GM23338 (cell line): ENCODE measurements at regions not wholly inside any gene's neighbourhood (a gene's known extent, or its start where the extent isn't known, plus 50 kb on each side); places are given as distances from the start of the nearest gene placed in this dataset.

Experiments used
- ATAC-seq: fragments of 200-7000 bp; cut with Tn5 transposase; 3 replicates; pipeline ENCODE4 v1.9.1; 2020
- DNase-seq: peaks from one replicate; pipeline ENCODE4 v3.0.0-alpha.2; 2015; ENCODE audit warnings: low spot score
- H2AFZ ChIP-seq: fragments of 200-600 bp; sonication (generic); 2 replicates; pipeline ENCODE4 v1.8.0; 2016; ENCODE audit warnings: antibody characterized with exemption, mild to moderate bottlenecking, moderate library complexity
- H3F3A ChIP-seq: fragments of 200-600 bp; sonication (generic); replicated peaks from 2 replicates; pipeline ENCODE4 v1.8.0; 2017; ENCODE audit warnings: antibody characterized with exemption, mixed run types, low read depth
- H3K27ac ChIP-seq: fragments of 200-600 bp; sonication (generic); 2 replicates; pipeline ENCODE4 v1.6.1; 2016; ENCODE audit warnings: low read depth
- H3K27me3 ChIP-seq: fragments of 200-600 bp; sonication (generic); 2 replicates; pipeline ENCODE4 v1.8.0; 2016; ENCODE audit warnings: mild to moderate bottlenecking, mixed run types, moderate library complexity; ENCODE audit not compliant: insufficient read depth
- H3K36me3 ChIP-seq: fragments of 200-600 bp; sonication (generic); 2 replicates; pipeline ENCODE4 v1.8.0; 2016; ENCODE audit warnings: mild to moderate bottlenecking; ENCODE audit not compliant: insufficient read depth
- H3K4me1 ChIP-seq: fragments of 200-600 bp; sonication (generic); 2 replicates; pipeline ENCODE4 v1.8.0; 2016; ENCODE audit warnings: mild to moderate bottlenecking, moderate library complexity; ENCODE audit not compliant: insufficient read depth
- H3K4me2 ChIP-seq: fragments of 200-600 bp; sonication (generic); 2 replicates; pipeline ENCODE4 v1.7.1; 2017; ENCODE audit warnings: mixed run types
- H3K4me3 ChIP-seq: fragments of 200-600 bp; sonication (generic); 2 replicates; pipeline ENCODE4 v1.6.1; 2016; ENCODE audit warnings: mixed run types
- H3K79me2 ChIP-seq: fragments of 200-600 bp; sonication (generic); replicated peaks from 2 replicates; pipeline ENCODE4 v1.8.0; 2017; ENCODE audit warnings: mild to moderate bottlenecking; ENCODE audit not compliant: insufficient read depth
- H3K9me2 ChIP-seq: fragments of 200-600 bp; sonication (generic); 2 replicates; pipeline ENCODE4 v1.8.0; 2017; ENCODE audit not compliant: insufficient read depth
- H4K20me1 ChIP-seq: fragments of 200-600 bp; sonication (generic); replicated peaks from 2 replicates; pipeline ENCODE4 v1.8.0; 2017; ENCODE audit warnings: mild to moderate bottlenecking; ENCODE audit not compliant: insufficient read depth
- H3K27ac Mint-ChIP-seq: 2 replicates; pipeline ENCODE4 v1.8.0; 2020; ENCODE audit warnings: inconsistent platforms, mild to moderate bottlenecking, moderate library complexity, mixed read lengths
- H3K27me3 Mint-ChIP-seq: 3 replicates; pipeline ENCODE4 v1.8.0; 2022; ENCODE audit warnings: low read depth, mild to moderate bottlenecking, moderate library complexity, mixed read lengths, inconsistent platforms; ENCODE audit not compliant: insufficient read depth, poor library complexity
- H3K36me3 Mint-ChIP-seq: 3 replicates; pipeline ENCODE4 v1.8.0; 2021; ENCODE audit warnings: low read depth, mild to moderate bottlenecking, inconsistent platforms, moderate library complexity, mixed read lengths
- H3K4me1 Mint-ChIP-seq: 3 replicates; pipeline ENCODE4 v1.8.0; 2020; ENCODE audit warnings: mild to moderate bottlenecking, inconsistent platforms, mixed read lengths
- H3K4me3 Mint-ChIP-seq: 3 replicates; pipeline ENCODE4 v1.8.0; 2021; ENCODE audit warnings: moderate library complexity, mild to moderate bottlenecking, inconsistent platforms, mixed read lengths
- H3K9me3 Mint-ChIP-seq: 3 replicates; pipeline ENCODE4 v1.8.0; 2020; ENCODE audit warnings: moderate library complexity, mild to moderate bottlenecking, inconsistent platforms, mixed read lengths
- CTCF ChIP-seq, 2 experiments: fragments of 200-600 bp in 1 of 2; sonication (generic) in 1 of 2; conservative IDR thresholded peaks; 2 replicates each; pipeline versions ENCODE4 v1.5.1 to v1.6.1; 2016 to 2017; ENCODE audit warnings: antibody characterized with exemption in 2 of 2, low read depth in 2 of 2, mild to moderate bottlenecking in 2 of 2, moderate library complexity in 1 of 2
- ETS1 ChIP-seq: IDR thresholded peaks from 2 replicates; pipeline ENCODE4 v1.6.1; 2016; ENCODE audit warnings: antibody characterized with exemption
- EZH2 ChIP-seq: fragments of 200-600 bp; sonication (generic); IDR thresholded peaks from one replicate; pipeline ENCODE4 v1.8.0; 2017; ENCODE audit warnings: antibody characterized with exemption, mild to moderate bottlenecking, low read depth; ENCODE audit not compliant: unreplicated experiment
- EZH2phosphoT487 ChIP-seq: fragments of 200-600 bp; sonication (generic); IDR thresholded peaks from one replicate; pipeline ENCODE4 v1.8.1; 2018; ENCODE audit warnings: antibody characterized with exemption; ENCODE audit not compliant: unreplicated experiment
- REST ChIP-seq: IDR thresholded peaks from one replicate; pipeline ENCODE4 v1.6.1; 2018; ENCODE audit warnings: antibody characterized with exemption; ENCODE audit not compliant: unreplicated experiment

GRCh38 chr2:234635284-234635683 lies 138.4 kb upstream of the ARL4C start:
- H3K36me3 Mint-ChIP-seq, result peaks cover 24% of the 10 kb centered on the region
- Histone ChIP-seq H3K9me2 (peaks cover 4% of the 10 kb centered on the region; the same call in 1 of the 2 replicates), H3F3A (peaks cover 6% of the 10 kb centered on the region; the same call in 1 of the 2 replicates), H3K27ac (no peak overlapping the region), H3K4me1 (peaks cover 37% of the 10 kb centered on the region), H4K20me1 (no peaks in the 10 kb centered on the region), H3K27me3 (no peaks in the 10 kb centered on the region), H3K36me3 (no peaks in the 10 kb centered on the region), H3K4me3 (no peak overlapping the region), H3K79me2 (no peaks in the 10 kb centered on the region), H2AFZ (no peak overlapping the region), H3K4me2 (no peak overlapping the region)
- TF ChIP-seq CTCF (conservative IDR thresholded peaks at IDR 0.05; ENCODE audit: low read depth in 2 of 2) (peak in 1 of 2 experiments; percentile 41; a peak in 2 of 4 replicates), REST (no peak)
- ATAC-seq (no peak), DNase-seq (no peak)
- peaks cover 25% of the 10 kb centered on the region for H3K9me3 Mint-ChIP-seq
- peaks cover 38% of the 10 kb centered on the region for H3K4me1 Mint-ChIP-seq
- no peak overlapping the region for H3K4me3 Mint-ChIP-seq
- peaks cover 4% of the 10 kb centered on the region for H3K27me3 Mint-ChIP-seq
- no peak overlapping the region for H3K27ac Mint-ChIP-seq

- H3K27ac ChIP-seq, result no peak overlapping the region
- no peaks in the 10 kb centered on the region for H3K36me3 ChIP-seq
- H4K20me1 ChIP-seq, result no peaks in the 10 kb centered on the region
- peaks cover 40% of the 10 kb centered on the region for H3K4me1 ChIP-seq
- H3K36me3 Mint-ChIP-seq, result peaks cover 26% of the 10 kb centered on the region
- peaks cover 6% of the 10 kb centered on the region; the same call in 1 of the 2 replicates for H3F3A ChIP-seq
- peaks cover 48% of the 10 kb centered on the region for H3K4me1 Mint-ChIP-seq
- no peaks in the 10 kb centered on the region for H3K9me2 ChIP-seq
- no peak for ATAC-seq
- H3K4me3 Mint-ChIP-seq, result no peak overlapping the region
- no peak for TF ChIP-seq EZH2phosphoT487
- TF ChIP-seq ETS1, result no peak
- no peak for TF ChIP-seq EZH2
- H3K4me3 ChIP-seq, result no peak overlapping the region
- peaks cover 28% of the 10 kb centered on the region for H3K9me3 Mint-ChIP-seq
- peaks cover 8% of the 10 kb centered on the region for H3K27me3 Mint-ChIP-seq
- no peaks in the 10 kb centered on the region for H3K79me2 ChIP-seq
- H3K27me3 ChIP-seq, result no peaks in the 10 kb centered on the region
- H3K4me2 ChIP-seq, result no peak overlapping the region
- no peak for DNase-seq
- peak overlapping the region; percentile 47; the same call in 1 of the 2 replicates for H2AFZ ChIP-seq
- no peak overlapping the region for H3K27ac Mint-ChIP-seq
These were observed 136.8 kb upstream of the ARL4C start for GRCh38 chr2:234633581-234634230.
